DMS 273 (cell line): ENCODE measurements at regions not wholly inside any gene's neighbourhood (a gene's known extent, or its start where the extent isn't known, plus 50 kb on each side); places are given as distances from the start of the nearest gene placed in this dataset.
"Not testable (repeated sequence)": the region's sequence is repeated elsewhere in the genome, so short reads cannot be mapped to it uniquely, and the experiment has no call there.

Experiments
- DNase-seq: peaks from one replicate; lab custom pipeline; 2025; ENCODE audit not compliant: unreplicated experiment; lab: John Stamatoyannopoulos, UW

- no peak for DNase-seq
Measured at GRCh38 chr1:30533796-30534550, 189.4 kb downstream of the MATN1 start.

GRCh38 chr1:30533141-30533540, 190.2 kb downstream of the MATN1 start:
- DNase-seq, result no peak

GRCh38 chr1:30532621-30533020, 190.8 kb downstream of the MATN1 start:
- no peak for DNase-seq

GRCh38 chr1:30527511-30528140, 195.8 kb downstream of the MATN1 start:
- no peak for DNase-seq

- no peak for DNase-seq
Measured at GRCh38 chr1:30526652-30527345, 196.6 kb downstream of the MATN1 start.

- DNase-seq, result peak; percentile 61
Measured at GRCh38 chr1:30525971-30526651, 197.3 kb downstream of the MATN1 start.

- DNase-seq, result no peak
Measured at GRCh38 chr1:30525631-30525970, 197.8 kb downstream of the MATN1 start.

GRCh38 chr1:30524840-30525617, 198.4 kb downstream of the MATN1 start:
- DNase-seq, result no peak

- DNase-seq, result not testable (repeated sequence)
Measured at GRCh38 chr1:30524025-30524555, 199.3 kb downstream of the MATN1 start.

GRCh38 chr1:30523055-30524020, 200.0 kb downstream of the MATN1 start:
- no peak for DNase-seq

GRCh38 chr1:30522031-30523004, 201.1 kb downstream of the MATN1 start:
- peak; percentile 92 for DNase-seq

- no peak for DNase-seq
Measured at GRCh38 chr1:30521261-30521865, 202.0 kb downstream of the MATN1 start.

GRCh38 chr1:30520476-30520875, 202.9 kb downstream of the MATN1 start:
- DNase-seq, result no peak

GRCh38 chr1:30519201-30519763, 204.1 kb downstream of the MATN1 start:
- DNase-seq, result no peak

GRCh38 chr1:30518696-30519095, 204.7 kb downstream of the MATN1 start:
- no peak for DNase-seq

GRCh38 chr1:30518186-30518585, 205.2 kb downstream of the MATN1 start:
- DNase-seq, result no peak

- DNase-seq, result not testable (repeated sequence)
Measured at GRCh38 chr1:30517666-30518065, 205.7 kb downstream of the MATN1 start.
